Right lobe of liver (tissue), 6 donors: ENCODE measurements at regions not wholly inside any gene's neighbourhood (a gene's known extent, or its start where the extent isn't known, plus 50 kb on each side); places are given as distances from the start of the nearest gene placed in this dataset.

Experiments
- ATAC-seq, 4 donors: fragments of 200-7000 bp; cut with Tn5 transposase; one replicate each; pipeline ENCODE4 v1.9.1; 2020; ENCODE audit warnings: mild to moderate bottlenecking in 4 of 4, moderate library complexity in 4 of 4
- DNase-seq, 3 donors: peaks; one replicate each; pipeline ENCODE4 v3.0.0-alpha.2; 2020
- H3K27ac ChIP-seq, 3 donors: fragments of 200-600 bp; one replicate each; pipeline ENCODE4 v1.8.0; 2022
- H3K27me3 ChIP-seq, 2 donors: fragments of 200-600 bp; one replicate each; pipeline ENCODE4 v1.8.0; 2022
- H3K36me3 ChIP-seq, 4 donors: fragments of 200-600 bp; sonication (generic) in 1 of 4; one replicate each; pipeline versions ENCODE4 v1.5.1 to v1.8.0; 2017 to 2022; ENCODE audit warnings: control low read depth in 1 of 4
- H3K4me1 ChIP-seq, 4 donors: fragments of 200-600 bp; sonication (generic) in 1 of 4; one replicate each; pipeline versions ENCODE4 v1.5.1 to v1.8.0; 2017 to 2022; ENCODE audit warnings: control low read depth in 1 of 4
- H3K4me3 ChIP-seq, 3 donors: fragments of 200-600 bp; one replicate each; pipeline ENCODE4 v1.8.0; 2022
- H3K9me3 ChIP-seq, 4 donors: fragments of 200-600 bp; sonication (generic) in 1 of 4; one replicate each; pipeline versions ENCODE4 v1.5.1 to v1.8.0; 2017 to 2022; ENCODE audit warnings: control low read depth in 1 of 4
- CTCF ChIP-seq, 4 donors: fragments of 200-600 bp in 3 of 4; fragments of 450-650 bp in 1 of 4; IDR thresholded peaks; one replicate each; pipeline versions ENCODE4 v1.5.1 to v1.8.0; 2016 to 2022; ENCODE audit warnings: antibody characterized with exemption in 4 of 4, mild to moderate bottlenecking in 2 of 4
- POLR2A ChIP-seq: fragments of 450-650 bp; IDR thresholded peaks from one replicate; pipeline ENCODE4 v1.6.1; 2017; ENCODE audit warnings: antibody characterized with exemption, mild to moderate bottlenecking
- WGBS: methylation state at CpG from one replicate; pipeline ENCODE4 v1.1.6; 2018; ENCODE audit warnings: low coverage, low lambda C conversion rate; ENCODE audit not compliant: insufficient coverage; ENCODE audit errors: missing lambda C conversion rate; 5-methylcytosine and 5-hydroxymethylcytosine counted together
- intact Hi-C, 2 donors: fragments of 100-400 bp; cut with DNase I; formaldehyde crosslinking; loops; one replicate each; pipeline versions ENCODE4 v1.11.2 to v1.14.1; 2022
- donor health status: DM: no; HTN: yes; CAD: no.
- donor health status: DM: no; HTN: no; CAD: no.
- donor health status: DM: no; HTN: no; CAD: no.
- donor health status: DM: no; HTN: yes; CAD: no.
- donor health status: DM: no; HTN: yes; CAD: no.

GRCh38 chr6:120320481-120321162, 971.1 kb upstream of the MAN1A1 start:
- ATAC-seq (no peak), DNase-seq (no peak)
- no peak overlapping the region for H3K27ac ChIP-seq
- 62% methylated on average over 2 of the region's 2 CpGs for WGBS
- H3K4me3 ChIP-seq, result no peak overlapping the region
- intact Hi-C loops, result no loop called here
- no peaks in the 10 kb centered on the region for H3K36me3 ChIP-seq
- H3K9me3 ChIP-seq, result no peaks in the 10 kb centered on the region
- TF ChIP-seq CTCF (IDR thresholded peaks at IDR 0.05) (no peak), POLR2A (no peak)
- H3K4me1 ChIP-seq, result no peaks in the 10 kb centered on the region
- H3K27me3 ChIP-seq, result no peaks in the 10 kb centered on the region

- no peaks in the 10 kb centered on the region for H3K36me3 ChIP-seq
- no peaks in the 10 kb centered on the region for H3K9me3 ChIP-seq
- no peaks in the 10 kb centered on the region for H3K4me1 ChIP-seq
- no peak for ATAC-seq
- no peak for TF ChIP-seq POLR2A
- TF ChIP-seq CTCF (IDR thresholded peaks at IDR 0.05), result no peak
- DNase-seq, result no peak
- H3K4me3 ChIP-seq, result no peak overlapping the region
- H3K27me3 ChIP-seq, result no peaks in the 10 kb centered on the region
- 78% methylated on average over 1 of the region's 1 CpG for WGBS
- no peak overlapping the region for H3K27ac ChIP-seq
- intact Hi-C loops, result no loop called here
Observed at GRCh38 chr6:120304223-120304622, 954.7 kb upstream of the MAN1A1 start.

GRCh38 chr6:120303527-120303926, 954.0 kb upstream of the MAN1A1 start:
- Histone ChIP-seq H3K36me3 (no peaks in the 10 kb centered on the region), H3K27me3 (no peaks in the 10 kb centered on the region), H3K27ac (no peak overlapping the region), H3K4me1 (no peaks in the 10 kb centered on the region), H3K9me3 (no peaks in the 10 kb centered on the region), H3K4me3 (no peak overlapping the region)
- DNase-seq (no peak), ATAC-seq (no peak)
- 68% methylated on average over 2 of the region's 2 CpGs for WGBS
- TF ChIP-seq CTCF (IDR thresholded peaks at IDR 0.05), result no peak
- TF ChIP-seq POLR2A, result no peak
- intact Hi-C loops, result no loop called here

GRCh38 chr6:120302041-120302440, 952.5 kb upstream of the MAN1A1 start:
- ATAC-seq (no peak), DNase-seq (no peak)
- intact Hi-C loops, result no loop called here
- Histone ChIP-seq H3K27ac (no peak overlapping the region), H3K4me3 (no peak overlapping the region), H3K36me3 (no peaks in the 10 kb centered on the region), H3K27me3 (no peaks in the 10 kb centered on the region), H3K4me1 (no peaks in the 10 kb centered on the region), H3K9me3 (no peaks in the 10 kb centered on the region)
- 49% methylated on average over 2 of the region's 2 CpGs for WGBS
- TF ChIP-seq CTCF (IDR thresholded peaks at IDR 0.05) (no peak), POLR2A (no peak)

- no peak for TF ChIP-seq CTCF (IDR thresholded peaks at IDR 0.05)
- TF ChIP-seq POLR2A, result no peak
- WGBS, result 15% methylated on average over 1 of the region's 1 CpG
- Histone ChIP-seq H3K4me1 (no peaks in the 10 kb centered on the region), H3K4me3 (no peak overlapping the region), H3K9me3 (no peaks in the 10 kb centered on the region), H3K36me3 (no peaks in the 10 kb centered on the region), H3K27me3 (no peaks in the 10 kb centered on the region), H3K27ac (no peak overlapping the region)
- intact Hi-C loops, result no loop called here
- DNase-seq, result no peak
- ATAC-seq, result peak in 1 of 4 donors; percentile 26
Observed at GRCh38 chr6:120290964-120291363, 941.4 kb upstream of the MAN1A1 start.
